OCI-LY1 (cell line): ENCODE measurements at regions not wholly inside any gene's neighbourhood (a gene's known extent, or its start where the extent isn't known, plus 50 kb on each side); places are given as distances from the start of the nearest gene placed in this dataset.

Source experiments
- H2AFZ ChIP-seq: fragments of 200-600 bp; sonication (generic), shearing (Covaris generic); 2 replicates; pipeline ENCODE4 v1.6.0; 2014; ENCODE audit warnings: antibody characterized with exemption, mild to moderate bottlenecking, low read length
- H3F3A ChIP-seq: fragments of 200-600 bp; sonication (generic), shearing (Covaris generic); 2 replicates; pipeline ENCODE4 v1.6.0; 2014; ENCODE audit warnings: mild to moderate bottlenecking, antibody characterized with exemption, low read length, moderate library complexity; ENCODE audit not compliant: insufficient read depth
- H3K27ac ChIP-seq: fragments of 200-600 bp; sonication (generic); 2 replicates; pipeline ENCODE4 v1.5.1; 2014; ENCODE audit warnings: low read length, mixed run types, mild to moderate bottlenecking, low read depth; ENCODE audit not compliant: poor library complexity, severe bottlenecking
- H3K27me3 ChIP-seq: fragments of 200-600 bp; sonication (generic); 2 replicates; pipeline ENCODE4 v1.6.0; 2014; ENCODE audit warnings: antibody characterized with exemption, mild to moderate bottlenecking, low read length, moderate library complexity; ENCODE audit not compliant: insufficient read depth
- H3K36me3 ChIP-seq: fragments of 200-600 bp; sonication (generic); 2 replicates; pipeline ENCODE4 v1.6.1; 2014; ENCODE audit warnings: mild to moderate bottlenecking, antibody characterized with exemption, low read length, moderate library complexity, mixed read lengths; ENCODE audit not compliant: insufficient read depth
- H3K4me1 ChIP-seq: fragments of 200-600 bp; sonication (generic); 2 replicates; pipeline ENCODE4 v1.5.1; 2014; ENCODE audit warnings: mild to moderate bottlenecking, low read length, moderate library complexity; ENCODE audit not compliant: insufficient read depth, severe bottlenecking
- H3K4me2 ChIP-seq: fragments of 200-600 bp; sonication (generic), shearing (Covaris generic); 2 replicates; pipeline ENCODE4 v1.6.1; 2014; ENCODE audit warnings: low read length
- H3K4me3 ChIP-seq: fragments of 200-600 bp; sonication (generic); 2 replicates; pipeline ENCODE4 v1.5.1; 2014; ENCODE audit warnings: low read length, low read depth, mild to moderate bottlenecking, mixed read lengths; ENCODE audit not compliant: poor library complexity, severe bottlenecking
- H3K79me2 ChIP-seq: fragments of 200-600 bp; shearing (Covaris generic); 2 replicates; pipeline ENCODE4 v1.6.1; 2016; ENCODE audit warnings: mixed run types, low read length, mixed read lengths; ENCODE audit not compliant: insufficient read depth
- H3K9ac ChIP-seq: fragments of 200-600 bp; sonication (generic), shearing (Covaris generic); 2 replicates; pipeline ENCODE4 v1.6.1; 2014; ENCODE audit warnings: mild to moderate bottlenecking, low read length, mixed read lengths
- H3K9me2 ChIP-seq: fragments of 200-600 bp; sonication (generic), shearing (Covaris generic); 2 replicates; pipeline ENCODE4 v1.6.1; 2014; ENCODE audit warnings: low read depth, mild to moderate bottlenecking, low read length, mixed read lengths
- H3K9me3 ChIP-seq: fragments of 200-600 bp; shearing (Covaris generic); 2 replicates; pipeline ENCODE4 v1.6.1; 2014; ENCODE audit warnings: low read length, mixed read lengths
- H4K20me1 ChIP-seq: fragments of 200-600 bp; sonication (generic), shearing (Covaris generic); 2 replicates; pipeline ENCODE4 v1.6.0; 2016; ENCODE audit warnings: mild to moderate bottlenecking, low read length; ENCODE audit not compliant: insufficient read depth
- CTCF ChIP-seq: fragments of 200-600 bp; sonication (generic), shearing (Covaris generic); IDR thresholded peaks from 2 replicates; pipeline ENCODE4 v1.5.1; 2017; ENCODE audit warnings: mild to moderate bottlenecking, antibody characterized with exemption, low read length, moderate library complexity, mixed read lengths
- EZH2 ChIP-seq: fragments of 200-600 bp; sonication (generic), shearing (Covaris generic); IDR thresholded peaks from 2 replicates; pipeline ENCODE4 v1.8.0; 2017; ENCODE audit warnings: borderline replicate concordance, mixed run types, mild to moderate bottlenecking, antibody characterized with exemption, low read length, moderate library complexity, mixed read lengths

- Histone ChIP-seq H3K27me3 (no peaks in the 10 kb centered on the region), H3K9ac (no peak overlapping the region)
- TF ChIP-seq CTCF, result no peak
- no peak for TF ChIP-seq EZH2
Measured at GRCh38 chr18:59968583-59968982, 68.8 kb downstream of the PMAIP1 start.

GRCh38 chr18:59967878-59968277 lies 68.1 kb downstream of the PMAIP1 start:
- H3K27me3 ChIP-seq, result no peaks in the 10 kb centered on the region
- no peaks in the 10 kb centered on the region for H4K20me1 ChIP-seq
- H3K79me2 ChIP-seq, result no peaks in the 10 kb centered on the region
- TF ChIP-seq CTCF, result no peak
- no peak for TF ChIP-seq EZH2
- H3K36me3 ChIP-seq, result no peaks in the 10 kb centered on the region
- H3K4me3 ChIP-seq, result no peak overlapping the region
- no peak overlapping the region for H3K9ac ChIP-seq
- H3K4me1 ChIP-seq, result peaks cover 12% of the 10 kb centered on the region
- no peak overlapping the region for H2AFZ ChIP-seq
- H3F3A ChIP-seq, result no peaks in the 10 kb centered on the region
- no peaks in the 10 kb centered on the region for H3K9me3 ChIP-seq
- H3K27ac ChIP-seq, result no peak overlapping the region
- H3K9me2 ChIP-seq, result no peaks in the 10 kb centered on the region
- H3K4me2 ChIP-seq, result no peak overlapping the region

More at GRCh38 chr18:59968583-59968982, 68.8 kb downstream of the PMAIP1 start:
- no peaks in the 10 kb centered on the region for H3K9me2 ChIP-seq
- H2AFZ ChIP-seq, result no peak overlapping the region
- peaks cover 17% of the 10 kb centered on the region for H3K4me1 ChIP-seq
- H4K20me1 ChIP-seq, result no peaks in the 10 kb centered on the region
- no peaks in the 10 kb centered on the region for H3K36me3 ChIP-seq
- no peaks in the 10 kb centered on the region for H3K9me3 ChIP-seq
- no peak overlapping the region for H3K4me3 ChIP-seq
- no peaks in the 10 kb centered on the region for H3K79me2 ChIP-seq
- no peak overlapping the region for H3K4me2 ChIP-seq
- no peak overlapping the region for H3K27ac ChIP-seq
- no peaks in the 10 kb centered on the region for H3F3A ChIP-seq

- Histone ChIP-seq H3K4me2 (no peak overlapping the region), H3K79me2 (no peaks in the 10 kb centered on the region), H3F3A (no peaks in the 10 kb centered on the region), H3K9me3 (no peaks in the 10 kb centered on the region), H2AFZ (no peak overlapping the region), H3K27me3 (no peaks in the 10 kb centered on the region), H4K20me1 (no peaks in the 10 kb centered on the region), H3K9me2 (no peaks in the 10 kb centered on the region), H3K27ac (no peak overlapping the region), H3K4me1 (peaks cover 17% of the 10 kb centered on the region), H3K9ac (no peak overlapping the region), H3K36me3 (no peaks in the 10 kb centered on the region), H3K4me3 (no peak overlapping the region)
- TF ChIP-seq EZH2, result no peak
Measured at GRCh38 chr18:59966913-59967312, 67.1 kb downstream of the PMAIP1 start.

GRCh38 chr18:59963229-59963628 lies 63.4 kb downstream of the PMAIP1 start:
- Histone ChIP-seq H3K9me2 (no peaks in the 10 kb centered on the region), H3K27ac (peak overlapping the region; percentile 97), H3K79me2 (no peaks in the 10 kb centered on the region), H3K4me3 (no peak overlapping the region), H3K9me3 (no peaks in the 10 kb centered on the region), H3F3A (no peaks in the 10 kb centered on the region), H2AFZ (no peak overlapping the region), H3K36me3 (no peaks in the 10 kb centered on the region), H3K9ac (no peak overlapping the region), H4K20me1 (no peaks in the 10 kb centered on the region), H3K4me2 (no peak overlapping the region), H3K27me3 (no peaks in the 10 kb centered on the region), H3K4me1 (peaks cover 53% of the 10 kb centered on the region)
- TF ChIP-seq CTCF, result no peak
- TF ChIP-seq EZH2, result no peak
